Right forelimb (tissue), 1 donor: ENCODE measurements at regions not wholly inside any gene's neighbourhood (a gene's known extent, or its start where the extent isn't known, plus 50 kb on each side); places are given as distances from the start of the nearest gene placed in this dataset.

Experiments
- DNase-seq: peaks from one replicate; pipeline ENCODE4 v3.0.0-alpha.2; 2018

DNA sequence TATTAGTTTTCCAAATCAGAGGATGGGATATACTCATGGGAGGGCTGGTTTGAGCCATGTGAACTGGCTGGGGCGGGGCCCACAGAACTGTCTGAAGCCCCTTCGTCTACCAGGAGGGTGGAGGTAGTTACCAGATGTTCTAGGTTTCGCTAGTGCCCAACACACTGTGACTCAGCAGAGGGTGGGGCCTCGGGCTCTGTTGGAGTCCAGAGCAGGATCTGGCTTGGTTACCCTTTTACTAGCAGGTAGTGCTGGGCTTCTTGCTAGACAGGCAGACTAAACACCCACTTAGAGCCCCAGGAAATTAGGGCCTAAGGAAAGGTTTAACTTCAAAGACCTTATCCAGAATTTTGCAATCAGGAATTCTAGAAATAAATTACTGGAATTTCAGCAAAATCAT is 56.2 kb upstream of the CHRDL1 start:
- DNase-seq = no peak

- DNase-seq = no peak
These were observed 51.7 kb upstream of the CHRDL1 start for GRCh38 chrX:110847334-110847733.

DNA sequence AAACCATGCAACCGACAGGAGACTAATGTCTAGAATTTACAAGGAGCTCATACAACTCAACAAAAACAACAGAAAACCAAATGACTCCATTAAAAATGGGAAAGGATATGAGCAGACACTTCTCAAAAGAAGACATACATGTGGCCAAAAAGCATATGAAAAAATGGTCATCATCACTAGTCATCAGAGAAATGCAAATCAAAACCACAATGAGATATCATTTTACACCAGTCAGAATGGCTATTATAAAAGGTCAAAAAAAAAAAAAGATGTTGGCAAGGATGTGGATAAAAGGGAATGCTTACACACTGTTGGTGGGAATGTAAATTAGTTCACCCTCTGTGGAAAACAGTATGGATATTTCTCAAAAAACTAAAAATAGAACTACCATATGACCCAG is 50.5 kb upstream of the CHRDL1 start:
- no peak for DNase-seq
